HG03135 (cell line): ENCODE measurements at regions not wholly inside any gene's neighbourhood (a gene's known extent, or its start where the extent isn't known, plus 50 kb on each side); places are given as distances from the start of the nearest gene placed in this dataset.
"Not testable (repeated sequence)": the region's sequence is repeated elsewhere in the genome, so short reads cannot be mapped to it uniquely, and the experiment has no call there.

ENCODE experiments used
- ATAC-seq: cut with Tn5 transposase; IDR thresholded peaks from one replicate; pipeline ENCODE4 v1.9.1; 2021; ENCODE audit warnings: mild to moderate bottlenecking, moderate library complexity; ENCODE audit not compliant: unreplicated experiment

DNA sequence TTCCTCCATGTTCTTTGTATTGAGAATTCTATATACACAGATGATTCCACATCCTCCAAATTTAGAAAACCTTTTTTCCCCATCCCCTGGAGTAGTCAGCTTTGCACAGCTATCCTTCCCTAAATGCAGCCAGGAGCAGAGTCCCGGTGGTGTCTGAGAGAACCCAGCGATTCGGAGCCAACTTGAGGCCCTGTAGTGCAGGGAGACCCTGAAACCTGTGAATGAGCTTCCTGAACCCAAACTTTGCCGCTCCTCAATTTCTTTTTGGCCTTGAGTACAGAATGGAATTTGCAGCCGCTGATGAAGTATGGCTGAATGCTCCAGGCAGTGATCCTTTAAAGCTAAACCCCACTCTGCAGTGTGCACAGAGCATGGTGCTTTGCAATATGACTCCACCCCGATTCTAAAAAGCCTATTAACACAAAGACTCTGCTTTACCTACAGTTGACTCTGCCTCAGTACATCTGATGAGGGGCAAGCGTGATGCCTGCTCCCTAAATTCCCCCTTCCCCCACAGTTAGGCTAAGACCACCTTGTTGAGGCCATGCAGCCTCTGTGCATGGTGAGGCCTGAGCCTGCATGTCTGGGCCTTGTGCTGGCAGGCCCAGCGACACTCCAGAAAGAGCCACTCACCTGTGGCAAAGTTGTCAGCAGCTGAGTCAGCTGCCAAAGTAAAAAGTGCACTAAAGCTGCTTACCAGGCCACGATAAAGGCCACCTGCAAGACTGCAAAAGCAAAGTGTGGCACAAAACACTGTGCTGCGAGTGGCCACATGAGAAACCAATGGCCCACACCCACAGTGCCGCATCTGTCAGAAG lies 82.1 kb downstream of the PLEKHG1 start:
- ATAC-seq: no peak

- no peak for ATAC-seq
Observed at GRCh38 chr6:150683320-150683719, 83.6 kb downstream of the PLEKHG1 start.

- no peak for ATAC-seq
Observed at GRCh38 chr6:150684161-150684560, 84.5 kb downstream of the PLEKHG1 start.

DNA sequence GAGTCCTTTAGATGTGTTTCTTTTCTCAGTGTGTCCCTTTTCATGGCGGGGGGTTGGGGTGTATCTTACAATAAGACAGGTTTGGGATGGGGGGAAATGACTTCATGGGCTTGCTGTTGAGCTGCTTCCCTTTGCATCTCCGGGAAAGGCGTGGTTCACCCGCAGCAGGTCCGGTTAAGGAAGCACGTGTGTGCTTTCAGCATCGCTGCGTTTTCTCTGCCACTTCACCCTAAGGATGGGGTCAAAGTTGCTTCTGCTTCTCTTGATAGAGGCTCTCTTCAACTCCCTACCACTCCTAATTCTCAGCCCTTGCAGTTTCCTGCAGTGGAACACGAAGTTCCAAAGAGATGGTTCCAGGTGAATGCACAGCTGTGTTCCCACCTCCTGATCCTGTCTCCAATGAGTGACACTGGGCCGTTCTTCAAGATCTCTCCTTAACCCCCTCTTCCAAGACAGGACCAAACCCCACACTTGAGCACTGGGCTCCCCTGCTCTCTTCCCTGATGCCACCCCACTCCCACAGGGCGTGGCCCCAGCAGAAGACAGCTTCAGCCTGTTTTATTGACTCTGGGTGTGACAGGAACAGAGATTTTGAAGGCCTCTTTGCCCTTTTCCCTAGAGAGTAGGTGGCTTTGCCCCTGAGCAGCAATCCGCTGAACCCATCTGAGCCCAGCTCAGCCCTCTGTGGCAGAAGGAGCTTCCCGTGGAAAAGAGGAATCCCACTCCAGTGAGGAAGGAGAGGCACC lies 85.2 kb downstream of the PLEKHG1 start:
- no peak for ATAC-seq

DNA sequence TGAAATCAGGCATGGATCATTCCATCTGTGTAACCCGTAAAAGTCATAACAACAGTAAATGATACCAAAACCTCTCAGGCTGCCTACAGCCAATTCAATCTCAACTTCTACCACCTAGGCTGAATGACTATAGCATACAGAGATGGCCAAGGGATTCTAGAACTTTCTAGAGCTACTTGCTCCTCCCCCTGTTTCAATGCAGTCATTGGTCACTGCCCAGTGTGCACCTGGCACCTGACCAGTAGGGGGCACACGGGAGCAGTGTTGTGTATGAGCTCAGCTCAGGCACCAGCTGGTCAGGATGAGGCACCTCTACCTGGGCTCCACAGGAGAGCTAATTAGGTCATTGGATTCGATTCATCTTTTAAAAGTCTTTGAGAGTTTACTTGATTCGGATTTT lies 86.2 kb downstream of the PLEKHG1 start:
- ATAC-seq: peak; percentile 83

- ATAC-seq: no peak
Observed at GRCh38 chr6:150686566-150686965, 86.9 kb downstream of the PLEKHG1 start.

DNA sequence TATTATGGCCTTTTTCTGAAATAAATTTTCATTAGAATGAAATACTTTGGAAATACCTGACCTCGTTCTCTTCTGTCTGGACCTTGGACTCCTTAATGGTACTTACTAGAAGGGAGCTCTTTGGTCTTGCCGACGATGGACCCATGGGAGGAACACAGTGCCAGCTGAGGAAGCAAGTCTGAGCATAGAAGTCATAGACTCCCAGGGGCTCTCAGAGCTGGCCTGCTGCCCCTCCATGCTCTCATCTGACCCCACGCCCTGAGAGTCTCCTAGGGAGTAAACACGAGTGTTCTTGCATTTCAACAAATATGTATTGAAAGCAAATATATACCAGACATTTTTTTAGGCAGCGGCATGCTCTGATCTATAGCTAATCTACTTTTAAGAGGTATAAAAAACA lies 87.8 kb downstream of the PLEKHG1 start:
- ATAC-seq: no peak

- ATAC-seq: peak; percentile 50
Observed at GRCh38 chr6:150689900-150690590, 90.4 kb downstream of the PLEKHG1 start.

GRCh38 chr6:150690681-150691080 lies 91.0 kb downstream of the PLEKHG1 start:
- no peak for ATAC-seq

DNA sequence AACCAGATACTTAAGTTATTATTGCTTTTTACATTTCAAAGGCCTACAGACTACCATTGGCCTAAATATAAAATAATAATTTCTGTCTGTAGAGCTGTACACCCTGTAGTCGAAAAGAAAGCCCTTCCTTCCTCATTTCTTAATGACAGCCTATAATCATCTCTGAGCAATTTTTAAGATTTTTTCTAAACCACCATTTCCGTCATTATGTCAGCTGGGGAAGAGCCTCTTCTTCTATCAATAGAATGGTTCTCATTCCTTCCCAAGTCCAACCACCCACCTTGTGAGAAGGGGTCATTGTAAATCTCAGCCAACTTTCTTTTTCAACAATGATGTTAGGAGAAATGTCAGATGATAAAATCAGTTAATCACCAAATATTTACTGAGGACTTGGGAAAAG lies 91.8 kb downstream of the PLEKHG1 start:
- no peak for ATAC-seq

DNA sequence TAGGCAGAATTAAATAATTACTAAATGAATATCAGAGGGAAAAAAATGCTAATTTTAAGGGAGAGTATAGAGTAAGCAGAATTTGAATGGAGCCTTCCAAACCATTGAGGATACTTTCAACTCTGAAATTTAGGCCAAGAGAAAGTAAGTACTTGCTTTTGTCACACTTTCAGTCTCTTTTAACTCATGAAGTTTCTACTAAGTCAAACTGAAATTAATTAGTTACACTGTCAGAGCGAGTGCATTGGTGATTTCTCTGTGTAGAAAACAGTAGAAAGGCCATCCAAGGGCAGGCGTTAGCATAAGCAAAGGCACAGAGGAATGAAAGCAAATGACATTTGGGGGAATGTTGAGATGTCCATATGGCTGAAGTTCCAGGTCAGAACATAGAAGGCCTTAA lies 92.9 kb downstream of the PLEKHG1 start:
- peak; percentile 81 for ATAC-seq

DNA sequence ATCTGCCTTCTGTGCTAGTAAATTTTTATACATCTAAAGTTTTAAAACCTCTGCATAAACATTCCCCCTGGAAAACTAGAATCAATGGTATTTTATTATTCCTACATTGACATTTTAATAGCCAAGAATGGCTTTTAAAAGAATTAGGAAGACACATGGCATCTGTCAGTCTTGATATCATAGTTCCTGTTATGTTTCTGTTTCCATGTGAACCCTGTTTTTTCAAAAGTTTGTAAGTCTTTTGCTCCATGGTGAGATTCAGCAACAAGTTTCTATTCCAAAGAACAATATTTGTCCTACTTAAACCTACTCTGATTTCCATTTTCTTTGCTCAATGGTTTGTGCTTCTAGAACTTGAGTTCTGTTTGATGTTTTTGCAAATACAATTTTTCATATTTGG lies 95.2 kb downstream of the PLEKHG1 start:
- no peak for ATAC-seq

- ATAC-seq: no peak
Observed at GRCh38 chr6:150695652-150696051, 96.0 kb downstream of the PLEKHG1 start.

DNA sequence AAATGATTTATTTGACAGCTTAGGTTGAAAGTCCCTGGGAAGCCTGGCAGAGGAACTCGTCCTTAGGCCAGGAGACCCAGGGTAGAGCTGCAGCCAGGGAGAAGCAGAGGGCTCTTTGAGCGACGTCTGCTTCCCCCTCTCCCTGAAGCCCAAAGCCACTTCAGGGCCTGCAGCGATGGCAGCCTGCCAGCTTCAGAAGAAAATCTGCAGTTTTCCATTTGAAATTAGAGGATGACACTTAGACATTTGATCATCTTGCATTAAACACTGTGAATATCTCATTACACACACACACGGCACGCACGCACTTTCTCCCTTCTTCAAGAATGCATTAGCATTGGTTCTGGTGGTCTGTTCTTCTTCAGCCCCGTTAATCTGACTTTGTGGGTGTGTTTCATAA lies 96.5 kb downstream of the PLEKHG1 start:
- no peak for ATAC-seq

DNA sequence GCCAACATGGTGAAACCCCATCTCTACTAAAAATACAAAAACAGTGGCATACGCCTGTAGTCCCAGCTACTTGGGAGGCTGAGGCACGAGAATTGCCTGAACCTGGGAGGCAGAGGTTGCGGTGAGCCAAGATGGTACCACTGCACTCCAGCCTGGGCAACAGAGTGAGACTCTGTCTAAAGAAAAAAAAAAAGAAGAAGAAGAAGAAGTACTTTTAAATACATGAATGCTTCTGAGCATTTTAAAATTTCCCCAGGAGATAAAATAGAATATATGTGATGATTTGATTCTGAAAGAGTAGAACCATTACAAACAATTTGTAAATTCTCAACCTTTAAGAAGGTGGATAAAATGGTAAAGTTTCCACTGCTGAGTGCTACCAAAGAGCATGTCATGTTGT lies 97.2 kb downstream of the PLEKHG1 start:
- ATAC-seq: not testable (repeated sequence)

GRCh38 chr6:150697515-150697914 lies 97.8 kb downstream of the PLEKHG1 start:
- no peak for ATAC-seq

GRCh38 chr6:150698391-150698790 lies 98.7 kb downstream of the PLEKHG1 start:
- ATAC-seq: peak; percentile 62

GRCh38 chr6:150702675-150703074 lies 103.0 kb downstream of the PLEKHG1 start:
- no peak for ATAC-seq

DNA sequence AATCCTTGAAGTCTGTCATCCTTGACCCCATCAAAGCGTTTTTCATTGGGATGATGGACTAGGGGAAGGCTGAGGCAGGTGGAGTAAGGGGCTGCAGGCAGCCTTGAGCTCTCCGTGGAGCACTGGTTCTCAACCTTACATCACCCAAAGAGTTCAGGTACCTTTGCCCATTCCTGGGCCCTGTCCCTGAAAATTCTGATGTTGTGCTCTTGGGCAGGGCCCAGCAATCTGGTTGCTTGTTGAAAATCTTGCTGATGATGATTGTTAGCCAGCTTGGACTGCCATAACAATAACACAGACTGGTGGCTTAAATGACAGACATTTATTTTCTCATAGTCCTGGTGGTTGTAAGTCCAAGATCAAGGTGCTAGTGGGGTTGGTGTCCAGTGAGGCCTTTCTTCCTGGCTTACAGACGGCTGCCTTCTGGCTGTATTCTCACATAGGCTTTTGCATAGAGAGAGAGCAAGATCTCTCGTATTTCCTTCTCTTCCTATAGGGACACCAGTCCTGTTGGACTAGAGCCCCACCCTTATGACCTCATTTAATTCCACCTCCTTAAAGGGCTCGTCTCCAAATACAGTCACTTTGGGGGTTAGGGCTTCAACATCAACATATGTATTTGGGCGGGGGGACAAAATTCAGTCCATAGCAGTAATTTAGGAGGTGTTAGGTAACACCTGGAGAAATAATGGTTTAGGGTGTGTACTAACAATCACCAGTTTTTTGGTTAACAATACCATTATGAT lies 104.9 kb downstream of the PLEKHG1 start:
- ATAC-seq: no peak

DNA sequence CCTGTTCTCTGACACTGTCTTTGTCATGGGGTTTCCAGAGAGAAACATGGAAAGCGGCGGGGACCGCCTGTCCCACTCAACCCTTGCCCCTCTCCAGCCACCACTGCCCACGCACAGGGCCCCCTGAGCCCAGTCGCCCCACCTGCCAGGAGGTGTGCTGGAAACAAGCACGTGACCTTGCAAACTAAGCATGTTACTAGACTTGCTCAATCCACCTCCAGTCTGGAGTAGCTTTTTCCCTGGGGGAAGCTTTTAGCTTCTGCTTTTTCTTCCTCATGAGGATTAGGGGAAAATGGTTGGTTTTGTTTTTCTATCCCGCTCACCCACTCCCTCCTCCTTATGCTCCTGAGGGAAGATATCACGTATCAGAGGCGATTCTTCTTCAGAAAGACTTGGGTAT lies 105.7 kb downstream of the PLEKHG1 start:
- ATAC-seq: no peak

- no peak for ATAC-seq
Observed at GRCh38 chr6:150710236-150710635, 110.6 kb downstream of the PLEKHG1 start.
